ENCODE measurements at regions not wholly inside any gene's neighbourhood (a gene's known extent, or its start where the extent isn't known, plus 50 kb on each side); places are given as distances from the start of the nearest gene placed in this dataset.

- no peaks in the 10 kb centered on the region for H3K27me3 ChIP-seq
- TF ChIP-seq, protein P1, sequence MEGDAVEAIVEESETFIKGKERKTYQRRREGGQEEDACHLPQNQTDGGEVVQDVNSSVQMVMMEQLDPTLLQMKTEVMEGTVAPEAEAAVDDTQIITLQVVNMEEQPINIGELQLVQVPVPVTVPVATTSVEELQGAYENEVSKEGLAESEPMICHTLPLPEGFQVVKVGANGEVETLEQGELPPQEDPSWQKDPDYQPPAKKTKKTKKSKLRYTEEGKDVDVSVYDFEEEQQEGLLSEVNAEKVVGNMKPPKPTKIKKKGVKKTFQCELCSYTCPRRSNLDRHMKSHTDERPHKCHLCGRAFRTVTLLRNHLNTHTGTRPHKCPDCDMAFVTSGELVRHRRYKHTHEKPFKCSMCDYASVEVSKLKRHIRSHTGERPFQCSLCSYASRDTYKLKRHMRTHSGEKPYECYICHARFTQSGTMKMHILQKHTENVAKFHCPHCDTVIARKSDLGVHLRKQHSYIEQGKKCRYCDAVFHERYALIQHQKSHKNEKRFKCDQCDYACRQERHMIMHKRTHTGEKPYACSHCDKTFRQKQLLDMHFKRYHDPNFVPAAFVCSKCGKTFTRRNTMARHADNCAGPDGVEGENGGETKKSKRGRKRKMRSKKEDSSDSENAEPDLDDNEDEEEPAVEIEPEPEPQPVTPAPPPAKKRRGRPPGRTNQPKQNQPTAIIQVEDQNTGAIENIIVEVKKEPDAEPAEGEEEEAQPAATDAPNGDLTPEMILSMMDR (IDR thresholded peaks at IDR 0.05): no peak
- DNase-seq (ENCODE audit: low spot score in 2 of 2): no peak
- no peak overlapping the region for H3K27ac ChIP-seq
- intact Hi-C loops (cut with DNase I): no loop called here
- no peaks in the 10 kb centered on the region for H3K36me3 ChIP-seq
- no peaks in the 10 kb centered on the region for H3K9me3 ChIP-seq
- H3K4me3 ChIP-seq: no peak overlapping the region
- no peaks in the 10 kb centered on the region for H3K4me1 ChIP-seq
Observed at GRCh38 chr7:94061326-94061725, 57.2 kb upstream of the BET1 start.

DNA sequence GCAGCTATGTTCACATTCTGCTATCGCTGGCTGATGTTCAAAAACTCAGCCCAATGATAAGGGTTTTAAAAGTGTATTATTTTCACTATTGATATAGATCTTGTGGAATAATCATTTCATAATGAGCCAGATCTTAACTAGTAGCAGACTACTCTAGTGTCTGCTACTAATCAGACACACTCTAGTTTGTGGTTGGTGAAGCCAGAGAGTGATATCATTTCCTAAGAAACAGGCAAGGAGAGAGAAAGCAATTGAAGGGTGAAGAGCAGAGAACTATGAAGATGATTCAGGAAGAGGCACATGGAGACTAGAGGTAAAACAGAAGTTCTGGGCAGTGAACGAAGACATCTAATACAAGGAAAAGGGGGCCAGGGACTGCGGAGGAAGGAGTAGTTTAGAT, 58.2 kb upstream of the BET1 start:
- TF ChIP-seq, protein P1 (IDR thresholded peaks at IDR 0.05): no peak
- no peaks in the 10 kb centered on the region for H3K4me1 ChIP-seq
- intact Hi-C loops (cut with DNase I): no loop called here
- no peaks in the 10 kb centered on the region for H3K27me3 ChIP-seq
- no peaks in the 10 kb centered on the region for H3K36me3 ChIP-seq
- no peaks in the 10 kb centered on the region for H3K9me3 ChIP-seq
- DNase-seq (ENCODE audit: low spot score in 2 of 2): no peak
- H3K27ac ChIP-seq: no peak overlapping the region
- H3K4me3 ChIP-seq: no peak overlapping the region

- Histone ChIP-seq H3K27me3 (no peaks in the 10 kb centered on the region), H3K4me1 (no peaks in the 10 kb centered on the region), H3K27ac (no peak overlapping the region), H3K36me3 (no peaks in the 10 kb centered on the region), H3K4me3 (no peak overlapping the region), H3K9me3 (no peaks in the 10 kb centered on the region)
- TF ChIP-seq, protein P1 (IDR thresholded peaks at IDR 0.05): no peak
- DNase-seq (ENCODE audit: low spot score in 2 of 2): no peak
- intact Hi-C loops (cut with DNase I): no loop called here
Observed at GRCh38 chr7:94064541-94065191, 60.5 kb upstream of the BET1 start.

- Histone ChIP-seq H3K4me1 (no peaks in the 10 kb centered on the region), H3K27me3 (no peaks in the 10 kb centered on the region), H3K36me3 (no peaks in the 10 kb centered on the region), H3K4me3 (no peak overlapping the region), H3K27ac (no peak overlapping the region), H3K9me3 (no peaks in the 10 kb centered on the region)
- TF ChIP-seq, protein P1 (IDR thresholded peaks at IDR 0.05): no peak
- DNase-seq (ENCODE audit: low spot score in 2 of 2): no peak
- intact Hi-C loops (cut with DNase I): no loop called here
Observed at GRCh38 chr7:94067047-94067446, 62.9 kb upstream of the BET1 start.

GRCh38 chr7:94067506-94067905, 63.4 kb upstream of the BET1 start:
- H3K4me1 ChIP-seq: no peaks in the 10 kb centered on the region
- no peaks in the 10 kb centered on the region for H3K36me3 ChIP-seq
- H3K27me3 ChIP-seq: no peaks in the 10 kb centered on the region
- H3K9me3 ChIP-seq: no peaks in the 10 kb centered on the region
- no peak for DNase-seq (ENCODE audit: low spot score in 2 of 2)
- no peak overlapping the region for H3K4me3 ChIP-seq
- no peak overlapping the region for H3K27ac ChIP-seq
- intact Hi-C loops (cut with DNase I): no loop called here
- TF ChIP-seq, protein P1 (IDR thresholded peaks at IDR 0.05): no peak

Measured in ascending aorta (tissue), 2 donors.